GM19397 (cell line): ENCODE measurements at regions not wholly inside any gene's neighbourhood (a gene's known extent, or its start where the extent isn't known, plus 50 kb on each side); places are given as distances from the start of the nearest gene placed in this dataset.

ENCODE experiments used
- ATAC-seq: cut with Tn5 transposase; IDR thresholded peaks from one replicate; pipeline ENCODE4 v1.9.1; 2021; ENCODE audit warnings: mild to moderate bottlenecking, moderate library complexity; ENCODE audit not compliant: unreplicated experiment

DNA sequence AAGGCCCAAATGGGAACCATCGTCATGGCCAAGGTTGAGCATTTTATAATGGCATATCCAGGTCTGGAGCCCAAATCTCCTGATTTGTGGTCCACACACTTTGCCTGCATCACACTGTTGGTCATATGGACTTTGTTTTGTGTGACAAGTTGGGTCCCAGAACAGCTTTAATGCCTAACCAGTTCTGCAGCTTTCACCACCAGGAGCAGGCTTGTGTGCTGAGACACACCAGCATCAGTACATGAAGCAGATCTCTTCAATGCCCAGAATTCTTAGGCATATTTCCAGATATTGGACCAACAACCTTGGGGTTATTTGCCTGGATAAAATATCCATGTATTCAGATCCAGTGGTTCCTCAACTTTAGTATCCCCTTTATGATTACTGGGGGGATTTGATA, 371.3 kb downstream of the FBXW7 start:
- no peak for ATAC-seq

DNA sequence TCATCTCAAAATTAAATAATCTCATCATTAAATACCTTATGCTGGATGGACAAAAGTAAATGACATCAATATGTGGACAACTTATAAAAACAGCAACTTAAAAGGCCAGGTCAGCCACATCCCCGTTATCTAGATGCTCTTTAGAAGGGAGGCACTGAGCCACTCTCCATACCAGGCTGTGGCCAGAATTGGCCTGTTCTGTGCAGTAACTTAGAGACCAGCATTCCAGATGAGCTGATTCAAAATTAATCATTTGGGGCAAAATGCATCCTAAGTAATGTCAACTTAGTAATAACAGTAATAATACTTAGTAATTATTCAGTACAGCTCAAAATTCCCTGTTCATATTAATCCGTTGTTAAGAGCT, 373.6 kb downstream of the FBXW7 start:
- ATAC-seq: no peak

DNA sequence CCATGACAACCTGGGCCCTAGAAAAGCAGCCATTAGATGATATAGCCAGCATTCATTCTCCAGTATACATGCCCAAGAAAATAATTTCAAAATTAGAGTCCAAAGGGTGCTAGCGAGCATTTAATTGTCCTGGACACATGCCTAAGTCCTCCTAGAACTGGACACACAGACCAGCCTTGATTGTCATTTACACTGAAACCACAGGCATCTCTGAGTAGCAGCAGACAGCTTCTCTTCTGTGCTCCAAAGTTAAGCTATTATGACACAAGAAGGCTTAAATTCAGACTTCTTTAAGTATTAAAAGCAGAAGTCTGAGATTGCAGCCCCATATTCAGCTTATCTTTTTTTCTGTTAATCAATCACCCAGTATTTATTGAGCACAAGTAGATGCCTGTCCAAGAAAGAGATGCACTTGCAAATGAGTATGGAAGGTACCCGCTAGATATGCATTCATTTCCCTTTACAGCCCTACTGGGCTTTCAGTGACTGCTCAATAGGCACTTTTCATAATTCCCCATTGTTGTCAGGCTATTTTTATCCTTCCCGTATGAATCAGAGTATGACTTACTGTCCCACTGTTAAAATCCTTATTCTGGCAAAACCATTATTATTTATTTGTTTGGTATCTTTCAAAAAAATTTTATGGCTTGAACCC, 374.1 kb downstream of the FBXW7 start:
- ATAC-seq: no peak

DNA sequence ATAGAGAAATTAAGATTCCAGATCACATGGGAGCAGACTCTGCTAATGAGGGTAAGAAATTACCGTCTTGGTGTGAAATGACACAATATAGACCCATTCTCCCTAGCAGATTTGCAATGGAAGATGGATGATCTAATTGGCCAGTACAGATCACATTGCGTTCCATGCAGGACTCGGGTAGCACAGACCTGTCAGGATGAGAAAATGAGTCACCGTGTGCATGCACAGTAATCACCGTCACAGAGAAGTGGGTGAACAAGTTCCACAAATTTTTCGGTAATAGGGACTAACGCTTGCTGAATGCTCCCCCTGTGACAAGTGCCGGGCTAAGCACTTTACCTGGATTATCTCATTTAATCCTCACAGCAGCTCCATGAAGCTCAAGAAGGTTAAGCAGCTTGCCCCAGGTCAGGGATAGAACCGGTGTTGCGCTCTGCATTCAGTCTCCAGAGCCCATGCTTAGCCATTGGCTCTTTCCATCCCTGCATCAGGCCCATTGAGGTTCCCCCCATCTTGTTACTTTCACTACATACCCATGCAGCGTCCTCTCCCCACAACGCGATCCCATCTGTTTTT, 375.6 kb downstream of the FBXW7 start:
- no peak for ATAC-seq

DNA sequence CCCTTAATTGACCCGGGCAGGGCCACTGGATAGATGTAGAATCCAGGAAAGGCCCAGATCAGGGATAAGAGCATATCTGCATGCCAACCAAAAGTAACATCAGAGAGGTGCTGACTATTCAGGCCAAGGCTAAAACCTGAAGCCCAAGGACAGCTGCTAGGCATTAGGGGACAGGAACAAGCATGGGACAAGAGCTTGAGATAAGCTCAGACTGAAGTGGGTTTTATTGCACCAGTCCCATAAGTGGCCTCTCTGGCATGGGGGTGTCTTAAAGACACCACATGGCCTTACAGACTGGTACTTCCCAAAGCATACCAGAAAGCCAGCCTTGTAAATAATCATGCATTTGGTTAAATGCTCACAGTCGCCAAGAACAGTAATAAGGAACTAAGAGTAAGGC, 376.1 kb downstream of the FBXW7 start:
- ATAC-seq: no peak

DNA sequence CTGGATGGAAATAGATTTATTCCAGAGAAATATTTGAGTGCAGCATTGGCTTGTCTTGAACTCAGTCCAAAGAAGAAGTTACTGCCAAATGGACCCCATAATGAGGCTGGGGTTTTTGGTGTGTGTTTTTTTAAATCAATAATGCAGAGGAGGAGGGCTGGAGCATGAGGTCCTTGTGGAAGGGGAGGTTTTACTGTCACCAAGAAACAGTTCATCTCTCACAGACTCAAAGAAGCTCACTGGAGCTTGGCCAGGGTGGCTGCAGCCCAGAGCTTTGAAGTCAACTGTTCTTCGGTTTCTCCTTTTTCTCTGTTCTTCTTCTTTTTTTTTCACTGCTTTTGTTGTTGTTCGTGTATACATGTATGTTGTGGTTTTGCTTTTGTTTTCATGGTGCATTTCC, 377.7 kb downstream of the FBXW7 start:
- ATAC-seq: no peak

DNA sequence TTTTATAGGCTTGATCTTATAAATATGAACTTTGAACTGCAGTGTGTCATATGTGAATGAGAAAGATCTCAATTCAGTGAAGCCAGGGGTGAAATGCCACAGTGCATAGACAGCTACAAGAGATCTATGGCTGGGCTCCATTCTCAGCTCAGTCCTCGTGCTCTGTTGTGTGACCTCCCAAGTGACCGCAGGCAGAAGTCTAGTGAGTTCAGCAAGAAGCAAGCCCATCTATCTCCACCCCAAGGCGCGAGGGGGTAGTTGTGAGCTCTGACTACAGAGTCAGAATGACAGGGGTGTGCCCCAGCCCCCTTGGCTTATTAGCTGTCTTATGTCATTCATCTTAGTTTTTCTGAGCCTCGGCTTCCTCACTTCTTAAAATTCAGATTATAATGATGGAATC, 378.3 kb downstream of the FBXW7 start:
- no peak for ATAC-seq

DNA sequence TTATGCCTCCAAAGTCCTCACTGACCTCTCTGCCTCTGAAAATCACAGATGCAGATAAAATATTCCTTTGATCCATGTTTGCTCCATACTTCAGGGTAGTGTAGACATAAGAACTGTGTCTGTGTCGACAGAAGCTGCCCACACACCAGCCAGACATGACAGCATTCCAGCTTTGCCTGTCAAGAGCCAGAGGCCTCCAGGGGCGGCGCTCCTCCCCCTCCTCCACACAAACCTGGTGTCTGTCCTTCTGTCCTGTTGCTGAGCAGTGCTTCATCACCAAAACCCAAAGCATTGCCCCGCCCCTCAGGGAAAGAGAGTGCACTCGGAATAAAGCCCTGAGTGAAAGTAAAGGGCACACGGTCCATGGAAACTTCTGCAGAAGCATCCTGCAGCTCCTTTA, 379.4 kb downstream of the FBXW7 start:
- no peak for ATAC-seq

DNA sequence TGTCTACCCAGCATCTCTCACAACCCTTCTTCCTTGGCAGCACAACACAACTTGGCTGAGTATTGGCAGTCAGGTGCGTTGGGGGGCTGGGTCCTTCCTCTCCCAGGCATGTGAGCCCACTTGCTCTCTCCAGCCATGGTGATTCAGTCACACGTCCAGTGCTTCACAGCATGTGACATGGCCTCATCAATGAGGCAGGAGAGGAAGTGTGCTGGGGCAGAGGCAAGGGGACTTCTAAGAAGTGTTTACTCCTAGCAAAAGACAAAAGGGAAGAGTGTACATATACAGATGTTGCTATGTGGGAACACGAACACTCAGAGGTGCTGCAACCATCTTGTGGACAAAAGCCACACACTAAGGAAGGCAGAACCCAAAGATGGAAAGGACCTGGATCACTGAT, 380.8 kb downstream of the FBXW7 start:
- ATAC-seq: no peak

DNA sequence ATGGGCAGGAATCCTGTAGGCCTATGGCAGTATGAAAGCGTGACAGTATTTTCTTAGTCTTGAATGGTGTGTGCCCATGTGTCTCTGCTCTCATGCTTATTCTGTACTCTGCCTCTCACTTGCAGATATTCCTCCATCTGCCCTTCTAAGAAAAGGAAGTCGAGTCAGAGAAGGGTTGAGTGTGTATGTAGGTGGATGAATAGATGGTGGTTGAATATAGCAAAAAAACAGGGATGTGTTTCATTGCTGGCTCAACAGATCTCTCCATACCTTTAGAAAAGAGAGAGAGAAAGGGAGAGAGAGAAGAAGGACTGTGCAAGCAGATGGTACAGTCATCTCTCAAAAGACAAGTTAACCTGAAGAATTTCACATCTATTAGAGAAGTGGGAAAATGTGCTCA, 381.5 kb downstream of the FBXW7 start:
- no peak for ATAC-seq

DNA sequence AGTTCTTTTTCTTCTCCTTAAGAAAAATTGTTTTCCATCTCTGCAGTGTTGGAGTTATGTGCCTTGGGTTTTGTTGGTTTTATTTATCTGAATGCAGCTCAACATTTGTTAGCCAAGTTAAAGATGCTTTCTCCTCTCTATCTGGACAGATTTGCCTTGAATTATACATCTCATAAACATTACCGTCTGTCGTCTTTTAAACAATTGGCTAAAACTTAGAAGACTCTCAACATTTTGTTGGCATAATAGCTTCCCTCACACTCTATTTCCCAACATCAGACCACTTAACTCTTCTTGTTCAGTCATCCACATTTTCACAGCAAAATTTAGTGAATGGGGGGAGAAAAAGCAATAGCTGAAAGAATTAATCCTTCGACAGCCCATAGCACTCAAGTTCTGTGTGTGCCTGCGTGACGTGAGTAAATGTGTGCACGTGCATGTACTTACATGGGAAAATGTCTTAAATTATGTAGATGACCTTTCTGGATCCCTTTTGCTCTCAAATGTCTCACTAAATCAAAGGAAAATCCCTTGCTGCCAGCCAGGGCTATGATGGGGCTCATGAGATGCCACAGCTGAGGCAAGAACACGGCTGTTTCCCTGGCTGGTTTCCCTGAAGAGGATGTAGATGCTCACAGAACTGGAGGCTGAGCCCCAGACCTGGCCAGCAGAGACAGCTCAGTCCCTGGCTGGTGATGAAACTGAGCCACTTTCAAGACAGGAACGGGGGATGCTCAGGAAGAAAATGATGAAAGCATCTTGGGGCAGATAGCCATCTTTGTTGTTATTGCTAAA, 382.2 kb downstream of the FBXW7 start:
- ATAC-seq: no peak

DNA sequence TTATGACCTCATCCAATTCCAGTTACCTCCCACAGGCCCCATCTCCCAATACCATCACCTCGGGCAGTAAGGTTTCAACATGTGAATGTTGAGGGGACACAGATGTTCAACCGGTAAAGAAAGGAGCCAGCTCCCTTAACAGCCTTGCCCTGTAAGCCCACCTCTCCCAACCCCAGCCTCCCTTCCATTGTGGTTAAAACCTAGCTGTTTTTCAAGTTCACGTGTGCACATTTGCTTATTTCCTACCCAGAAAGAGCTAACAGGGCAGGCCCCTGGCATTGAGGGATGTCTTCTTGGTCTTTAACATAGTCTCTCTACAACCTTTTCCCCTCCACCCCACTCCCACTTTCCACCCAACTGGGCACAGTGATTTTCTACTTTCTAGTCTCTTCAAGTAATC, 385.7 kb downstream of the FBXW7 start:
- no peak for ATAC-seq

DNA sequence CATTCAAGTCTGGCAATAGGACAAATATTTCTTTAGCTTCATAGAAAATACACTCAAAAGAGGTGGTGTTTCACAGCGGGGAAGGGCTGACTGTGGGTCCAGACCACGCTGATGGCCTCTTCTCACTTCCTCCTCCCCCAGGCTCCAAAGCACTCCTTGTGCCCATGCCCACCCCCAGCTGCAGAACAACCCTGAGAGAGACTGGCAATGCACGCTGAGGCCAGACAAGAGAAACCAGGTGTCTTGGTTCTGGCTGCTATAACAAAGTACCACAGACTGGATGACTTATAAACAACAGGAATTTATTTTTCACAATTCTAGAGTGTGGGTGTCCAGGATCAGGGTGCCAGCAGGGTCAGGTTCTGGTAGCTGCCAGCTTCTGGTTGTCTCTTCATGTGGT, 386.1 kb downstream of the FBXW7 start:
- no peak for ATAC-seq

DNA sequence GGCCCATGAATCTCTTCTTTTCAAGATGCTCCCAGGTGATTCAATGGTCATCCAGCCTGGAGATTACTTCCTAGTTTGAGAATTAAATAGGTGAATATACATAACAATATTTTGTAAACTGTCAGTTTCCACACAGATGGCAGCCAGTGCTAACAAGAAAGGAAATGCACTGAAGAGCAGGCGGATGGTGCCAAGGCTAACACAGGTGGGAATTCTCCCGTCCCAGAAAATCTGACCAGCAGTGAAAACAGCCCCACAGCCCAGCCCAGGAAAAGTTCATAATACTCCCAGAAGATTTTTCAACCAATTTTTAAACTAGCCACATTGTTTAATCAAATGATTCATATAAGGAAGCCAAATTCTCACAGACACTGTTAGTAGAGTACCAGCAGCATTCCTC, 387.2 kb upstream of the GATB start:
- no peak for ATAC-seq

DNA sequence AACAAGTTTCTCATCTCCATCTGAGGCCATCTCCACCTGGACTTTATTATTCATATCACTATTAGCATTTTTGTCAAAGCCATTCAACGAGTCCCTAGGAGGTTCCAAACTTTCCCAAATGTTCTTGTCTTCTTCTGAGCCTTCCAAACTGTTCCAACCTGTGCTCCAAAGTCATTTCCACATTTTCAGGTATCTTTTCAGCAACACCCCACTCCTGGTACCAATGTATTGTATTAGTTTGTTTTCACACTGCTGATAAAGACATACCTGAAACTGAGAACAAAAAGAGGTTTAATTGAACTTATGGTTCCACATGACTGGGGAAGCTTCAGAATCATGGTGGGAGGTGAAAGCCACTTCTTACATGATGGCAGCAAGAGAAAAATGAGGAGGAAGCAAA, 385.4 kb upstream of the GATB start:
- no peak for ATAC-seq

DNA sequence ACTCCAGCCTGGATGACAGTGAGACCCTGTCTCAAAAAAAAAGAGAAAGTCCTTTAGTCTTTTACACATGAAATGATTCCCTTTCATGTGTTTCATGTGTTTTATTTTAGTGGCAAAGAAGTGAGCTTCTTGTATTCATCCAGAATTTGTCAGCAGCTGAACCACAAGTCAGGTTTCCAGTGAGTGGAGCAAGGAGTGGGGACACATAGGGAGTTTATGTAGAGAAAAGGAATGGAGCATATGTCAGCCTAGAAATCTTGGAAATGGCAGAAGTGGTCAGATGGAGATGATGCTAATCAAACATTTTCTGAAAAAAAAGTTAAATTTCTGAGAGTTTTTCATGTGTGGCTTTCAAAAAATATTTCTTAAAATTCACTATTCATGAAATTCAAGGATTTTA, 383.0 kb upstream of the GATB start:
- no peak for ATAC-seq

DNA sequence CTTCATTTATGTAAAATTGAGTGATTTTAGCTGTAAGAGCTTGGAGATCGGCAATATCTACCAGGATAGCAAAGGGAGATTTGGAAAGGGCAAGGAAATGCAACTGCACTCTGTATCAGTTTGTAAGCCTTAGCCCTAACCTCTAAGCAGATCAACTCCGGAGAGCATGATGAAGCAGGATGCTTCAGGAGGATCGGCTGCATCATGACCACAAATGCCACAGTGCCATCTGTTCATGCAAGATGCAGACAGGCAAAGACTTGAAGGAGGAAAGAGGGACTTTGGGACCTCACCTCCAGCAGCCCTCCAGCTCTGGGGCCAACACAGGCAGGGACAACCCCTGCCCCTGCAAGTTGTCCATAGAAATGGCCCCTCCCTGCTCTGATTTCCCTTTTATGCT, 377.6 kb upstream of the GATB start:
- ATAC-seq: no peak

DNA sequence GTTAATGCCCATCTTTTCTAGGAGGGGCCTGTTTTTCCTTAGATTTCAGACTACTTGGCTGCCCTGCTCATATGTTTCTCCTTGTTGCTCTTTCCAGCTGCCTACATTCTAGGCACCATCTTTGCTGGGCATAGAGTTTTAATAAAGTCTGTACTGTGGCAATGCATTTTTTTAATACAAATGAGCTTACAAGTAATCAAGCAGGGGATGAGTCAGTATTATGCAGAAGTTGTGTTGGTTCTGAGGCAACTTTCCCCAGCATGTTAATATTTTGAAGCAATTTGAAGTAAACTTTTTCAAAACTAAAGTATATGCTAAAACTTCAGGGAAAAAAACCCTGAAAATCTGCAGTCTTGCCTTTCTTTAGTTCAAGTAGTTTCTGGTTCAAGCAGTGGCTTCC, 372.0 kb upstream of the GATB start:
- ATAC-seq: no peak

DNA sequence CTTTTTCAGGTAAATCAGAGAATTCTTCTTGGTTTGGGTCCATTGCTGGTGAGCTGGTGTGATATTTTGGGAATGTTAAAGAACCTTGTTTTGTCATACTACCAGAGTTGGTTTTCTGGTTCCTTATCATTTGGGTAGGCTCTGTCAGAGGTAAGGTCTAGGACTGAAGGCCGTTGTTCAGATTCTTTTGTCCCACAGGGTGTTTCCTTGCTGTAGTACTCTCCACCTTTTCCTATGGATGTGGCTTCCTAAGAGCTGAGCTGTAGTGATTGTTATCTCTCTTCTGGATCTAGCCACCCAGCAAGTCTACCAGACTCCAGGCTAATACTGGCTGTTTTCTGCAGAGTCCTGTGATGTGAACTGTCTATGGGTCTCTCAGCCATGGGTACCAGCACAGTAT, 367.5 kb upstream of the GATB start:
- no peak for ATAC-seq

DNA sequence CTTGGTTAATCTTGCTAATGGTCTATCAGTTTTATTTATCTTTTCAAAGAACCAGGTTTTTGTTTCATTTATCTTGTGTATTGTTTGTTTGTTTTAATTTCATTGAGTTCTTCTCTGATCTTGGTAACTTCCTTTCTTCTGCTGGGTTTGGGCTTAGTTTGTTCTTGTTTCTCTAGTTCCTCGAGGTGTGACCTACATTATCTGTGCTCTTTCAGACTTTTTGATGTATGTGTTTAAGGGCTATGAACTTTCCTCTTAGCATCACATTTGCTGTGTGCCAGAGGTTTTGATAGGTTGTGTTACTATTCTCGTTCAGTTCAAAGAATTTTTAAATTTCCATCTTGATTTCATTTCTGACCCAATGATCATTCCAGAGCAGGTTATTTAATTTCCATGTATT, 365.4 kb upstream of the GATB start:
- no peak for ATAC-seq

DNA sequence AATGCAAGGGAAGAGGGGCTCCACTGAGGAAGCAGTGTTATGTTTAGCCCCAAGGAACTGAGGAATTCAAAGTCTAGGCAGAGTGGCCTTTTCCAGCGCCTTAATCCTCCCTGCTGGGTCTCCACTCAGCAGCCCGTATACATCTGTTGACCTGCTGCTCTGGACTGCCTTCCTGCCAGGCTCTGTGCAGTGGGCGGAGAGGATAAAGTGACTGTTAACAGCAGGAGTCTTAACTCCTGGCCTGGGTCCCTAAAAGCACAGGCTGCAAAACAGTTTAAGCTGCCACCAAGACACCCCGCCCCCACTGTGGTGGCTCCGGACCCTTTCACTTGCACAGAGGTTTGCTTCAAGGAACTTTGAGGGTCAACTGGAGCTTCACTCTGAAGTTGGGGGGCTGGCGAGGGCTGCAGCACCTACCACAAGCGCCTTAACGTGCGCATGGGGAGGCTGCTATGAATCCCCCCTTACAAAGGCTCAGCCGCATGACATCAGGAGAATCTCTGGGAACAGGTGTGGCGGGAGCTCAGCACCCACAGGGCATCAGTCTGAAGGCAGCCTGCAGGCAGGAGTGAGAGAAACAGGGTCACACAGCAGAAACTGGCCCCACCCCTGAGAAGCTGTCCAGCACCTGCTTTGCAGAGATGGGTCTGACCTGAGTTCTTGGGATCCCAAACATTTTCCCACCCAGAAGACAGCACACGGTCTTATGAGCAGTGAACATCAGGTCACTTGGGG, 358.2 kb upstream of the GATB start:
- ATAC-seq: no peak

DNA sequence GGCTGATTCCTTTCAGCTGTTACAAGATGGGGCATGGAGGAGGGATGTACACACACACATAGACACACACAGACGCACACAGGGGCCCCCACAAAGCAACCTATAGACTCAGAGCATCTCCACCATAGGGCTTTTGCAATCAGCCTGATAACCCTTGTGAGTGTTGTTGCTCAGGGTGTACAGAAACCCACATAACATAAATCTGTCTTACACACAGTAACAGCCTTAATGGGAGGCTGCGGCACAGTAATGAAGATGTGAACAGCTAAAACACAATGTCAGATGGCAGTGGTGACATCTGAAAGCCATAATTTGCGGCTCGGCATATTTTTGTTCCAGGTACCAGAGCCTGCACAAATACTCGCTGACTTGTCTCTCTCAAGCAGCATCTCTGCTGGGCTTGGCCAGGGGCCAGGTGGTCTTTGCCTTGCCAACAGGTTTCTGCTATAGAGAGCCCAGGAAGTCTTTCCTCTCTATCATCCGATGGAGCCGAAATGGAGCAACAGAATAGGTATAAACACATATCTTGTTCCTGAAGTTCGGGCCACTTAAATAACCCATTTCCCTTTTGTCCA, 357.2 kb upstream of the GATB start:
- ATAC-seq: no peak
